UCSD-AML1 (cell line): ENCODE measurements at regions not wholly inside any gene's neighbourhood (a gene's known extent, or its start where the extent isn't known, plus 50 kb on each side); places are given as distances from the start of the nearest gene placed in this dataset.

Experiments used
- DNase-seq: peaks from one replicate; lab custom pipeline; 2025; ENCODE audit not compliant: unreplicated experiment; lab: John Stamatoyannopoulos, UW

DNA sequence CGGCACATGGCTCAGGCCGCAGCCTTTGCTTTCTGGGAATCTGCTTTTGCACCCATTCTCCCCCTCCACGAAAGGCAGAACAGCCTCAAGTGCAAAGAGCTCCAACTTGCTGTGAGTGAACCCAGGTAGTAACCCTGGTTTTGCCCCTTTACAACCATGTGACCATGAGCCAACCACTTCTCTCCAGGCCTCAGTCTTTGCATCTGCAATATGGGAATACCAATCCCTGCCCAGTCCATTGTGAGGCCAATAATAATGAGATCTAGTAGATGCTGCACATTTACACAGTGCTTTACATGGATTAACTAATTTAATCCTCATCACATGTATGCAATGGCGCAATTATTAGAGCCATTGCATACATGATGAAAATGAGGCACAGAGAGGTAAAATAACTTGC is 108.9 kb upstream of the MYL2 start:
- no peak for DNase-seq

DNA sequence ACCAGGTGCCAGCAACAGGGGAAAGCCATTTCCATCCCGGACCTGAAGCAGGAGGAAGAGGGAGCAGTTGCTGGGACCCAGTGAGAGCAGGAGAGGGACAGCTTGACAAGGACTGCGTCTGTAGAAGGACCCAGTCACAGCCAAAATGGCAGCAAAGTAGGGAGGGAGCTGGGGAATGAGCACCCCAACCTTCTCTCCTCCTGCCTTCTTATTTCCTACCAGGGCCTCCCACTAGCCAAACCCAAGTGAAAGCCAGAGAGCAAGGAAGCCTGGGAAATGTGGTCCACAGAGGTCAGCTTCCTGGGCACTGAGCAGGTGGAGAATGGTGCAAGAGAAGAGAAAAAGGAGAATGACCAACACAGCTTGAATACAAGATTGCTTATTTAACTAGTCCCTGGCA is 108.5 kb upstream of the MYL2 start:
- DNase-seq: no peak

DNA sequence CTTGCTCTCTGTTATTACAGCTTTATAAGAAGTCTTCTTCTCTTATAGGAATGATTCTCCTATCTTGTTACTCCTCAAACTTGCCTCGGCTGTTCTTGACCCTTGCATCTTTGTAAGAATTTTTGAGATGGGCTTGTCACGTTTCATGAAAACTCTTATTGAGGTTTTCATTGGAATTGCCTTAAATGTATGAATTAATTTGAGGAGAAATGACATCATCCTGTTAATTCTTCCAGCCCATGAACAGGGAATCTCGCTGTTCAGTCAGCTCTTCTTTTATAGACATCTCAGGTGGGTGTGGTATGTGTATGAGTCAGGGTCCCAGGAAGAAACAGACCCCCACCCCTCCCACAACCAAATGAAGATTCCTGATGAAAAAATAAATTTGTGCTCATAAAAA is 107.1 kb upstream of the MYL2 start:
- no peak for DNase-seq

DNA sequence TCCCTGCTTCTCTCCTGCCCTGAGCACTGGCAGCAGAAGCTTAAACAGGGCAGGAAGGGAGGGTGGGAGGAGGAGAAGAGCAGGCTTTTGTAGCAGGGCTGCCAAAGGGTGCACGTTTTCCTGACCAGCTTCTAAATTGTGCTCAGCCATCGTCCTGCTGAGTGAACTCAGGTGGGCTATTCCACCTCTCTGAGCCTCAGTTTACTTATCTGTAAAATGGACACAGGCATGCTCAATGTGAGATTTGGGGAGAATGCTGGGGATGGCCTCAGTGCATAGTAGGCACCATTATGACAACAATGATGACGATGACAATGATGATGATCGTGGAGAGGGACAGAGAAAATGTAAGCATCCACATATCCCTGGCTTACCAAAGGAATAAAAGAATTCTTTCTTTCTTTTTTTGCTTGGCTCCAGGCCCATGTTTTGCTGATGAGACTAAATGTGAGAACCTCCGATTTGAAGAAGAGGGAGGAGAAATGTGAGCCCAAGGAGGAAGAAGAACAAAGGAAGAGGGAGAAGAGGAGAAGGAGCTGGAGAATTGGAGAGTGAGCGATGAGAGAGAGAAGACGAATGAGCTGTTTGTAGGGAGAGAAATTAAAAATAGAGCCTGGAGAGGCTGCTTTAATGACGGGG is 105.5 kb upstream of the MYL2 start:
- no peak for DNase-seq

DNA sequence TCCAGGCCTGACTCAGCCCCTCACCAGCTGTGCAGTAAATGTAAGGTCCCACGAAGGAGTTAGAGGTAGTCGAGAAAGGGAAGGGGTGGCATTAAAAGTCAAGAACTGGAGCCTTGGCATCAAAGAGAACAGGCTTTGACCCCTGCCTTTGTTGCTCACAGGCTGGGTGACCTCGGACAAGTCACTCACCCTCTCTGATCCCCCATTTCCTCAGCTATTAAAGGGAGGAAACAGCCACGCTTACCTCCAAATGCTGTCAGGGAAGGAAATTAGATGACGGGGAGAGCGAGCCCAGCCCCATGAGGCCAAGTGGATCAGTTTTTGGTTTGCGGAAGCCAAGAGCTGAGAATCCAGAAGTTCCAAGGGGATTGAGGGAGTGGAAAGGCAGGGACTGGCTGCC is 104.9 kb upstream of the MYL2 start:
- DNase-seq: no peak

DNA sequence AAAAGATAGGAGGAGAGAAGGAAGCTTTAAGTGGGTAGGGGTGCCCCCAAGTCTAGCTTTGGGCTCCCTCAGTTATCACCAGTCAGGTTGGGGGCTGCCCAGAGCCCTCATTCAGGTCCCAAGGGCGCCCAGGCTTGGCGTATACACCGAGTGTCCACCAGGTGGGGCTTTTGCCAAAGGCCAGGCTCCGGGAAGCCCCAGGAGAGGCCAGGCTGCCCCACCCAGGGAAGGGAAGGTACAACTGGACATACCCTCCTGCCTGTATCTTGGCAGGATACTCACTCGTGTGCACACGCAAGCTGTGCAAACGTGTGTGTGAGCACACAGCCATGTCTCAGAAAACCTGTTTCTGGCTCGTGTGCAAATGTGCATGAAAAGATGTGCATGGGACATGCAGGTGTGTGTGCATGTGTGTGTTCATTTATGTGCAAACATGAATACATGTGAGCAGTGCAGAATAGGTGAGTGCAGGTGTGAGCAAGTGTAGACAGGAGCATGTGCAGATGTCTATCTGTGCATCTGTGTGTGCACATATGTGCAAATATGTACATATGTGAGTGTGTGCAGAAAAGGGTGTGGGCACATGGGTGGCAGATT is 103.9 kb upstream of the MYL2 start:
- DNase-seq: peak; percentile 60

DNA sequence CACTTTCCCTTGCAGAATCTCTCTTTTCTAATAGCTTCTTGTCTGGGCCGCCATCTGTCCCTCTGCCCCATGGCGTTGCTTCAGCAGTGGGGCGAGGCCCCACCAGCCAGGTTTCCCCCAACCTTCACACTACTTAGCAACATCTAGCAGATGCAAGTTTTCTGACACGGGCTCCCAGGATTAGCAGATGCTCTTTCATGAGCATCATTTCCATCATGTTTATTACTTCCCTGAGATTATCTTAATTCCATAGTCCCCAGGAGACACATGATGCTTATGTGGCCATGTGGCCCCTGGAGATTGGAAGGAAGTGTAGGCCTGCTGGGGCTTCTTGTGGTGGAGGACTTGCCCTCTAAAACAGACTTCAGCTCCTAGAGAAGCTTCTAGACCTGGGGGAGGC is 102.0 kb upstream of the MYL2 start:
- DNase-seq: no peak

DNA sequence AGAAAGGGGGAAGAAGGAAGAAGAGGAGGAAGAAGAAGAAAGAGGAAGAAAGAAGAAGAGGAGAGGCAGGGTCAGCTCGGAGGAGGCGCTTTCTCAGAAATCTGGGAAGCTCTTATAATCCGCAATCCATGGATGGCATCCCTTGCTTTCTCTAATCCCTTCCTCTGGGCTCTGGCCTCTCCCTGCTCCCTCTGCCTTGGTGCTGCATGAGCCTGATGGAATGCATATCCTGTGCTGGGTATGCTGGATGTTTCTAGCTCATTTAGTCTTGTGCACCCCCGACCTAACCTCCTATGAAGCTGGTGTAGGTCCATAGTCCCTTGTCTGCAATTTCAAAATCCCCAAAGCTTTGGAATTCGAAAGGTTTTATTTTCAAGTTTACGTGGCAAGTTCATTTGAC is 94.2 kb upstream of the MYL2 start:
- no peak for DNase-seq

DNA sequence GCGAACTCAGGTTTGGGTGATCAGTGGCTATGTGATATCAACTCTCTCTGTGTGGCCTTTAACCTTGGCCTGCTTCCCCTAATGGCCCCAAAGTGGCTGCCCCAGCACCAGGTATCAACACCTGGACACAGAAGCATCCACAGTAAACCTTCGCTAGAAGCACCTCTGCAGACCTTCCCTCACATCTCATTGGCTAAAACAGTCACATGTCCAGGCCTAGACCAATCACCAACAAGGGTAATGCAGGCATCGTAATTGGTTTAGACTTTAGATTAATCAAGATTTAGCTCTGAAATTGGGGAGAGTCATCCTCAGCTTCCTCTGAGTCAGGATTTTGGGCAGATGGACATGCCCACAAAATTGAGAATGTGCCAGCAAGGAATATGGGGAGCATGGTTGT is 92.5 kb upstream of the MYL2 start:
- no peak for DNase-seq

DNA sequence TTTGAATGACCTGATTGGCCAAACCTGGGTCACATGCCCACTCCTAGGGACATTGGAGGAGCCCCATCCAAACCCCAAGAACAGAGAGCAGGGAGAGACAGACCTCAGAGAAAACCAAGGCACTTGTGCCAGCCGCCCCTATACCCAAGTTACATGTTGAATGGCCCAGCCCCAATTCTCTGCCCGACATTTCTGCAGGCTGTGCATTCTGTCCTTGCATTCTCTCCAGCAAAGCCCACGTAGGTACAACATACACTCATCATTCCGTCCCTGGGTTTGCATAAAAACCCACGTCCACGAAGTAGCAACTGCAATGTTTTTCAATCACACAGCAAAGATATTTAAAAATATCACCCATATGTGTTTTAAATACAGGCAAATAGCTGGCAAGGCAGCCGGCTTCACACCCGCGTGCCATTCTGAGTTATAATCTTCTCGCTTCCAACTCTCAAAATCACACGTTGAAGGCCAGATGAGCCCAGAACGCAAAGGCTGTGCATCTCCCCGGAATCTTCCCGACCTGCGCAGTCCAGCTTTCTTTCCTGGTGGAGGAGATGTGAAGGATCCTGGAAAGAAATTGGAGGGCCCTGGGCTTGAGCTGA is 91.7 kb upstream of the MYL2 start:
- DNase-seq: no peak

DNA sequence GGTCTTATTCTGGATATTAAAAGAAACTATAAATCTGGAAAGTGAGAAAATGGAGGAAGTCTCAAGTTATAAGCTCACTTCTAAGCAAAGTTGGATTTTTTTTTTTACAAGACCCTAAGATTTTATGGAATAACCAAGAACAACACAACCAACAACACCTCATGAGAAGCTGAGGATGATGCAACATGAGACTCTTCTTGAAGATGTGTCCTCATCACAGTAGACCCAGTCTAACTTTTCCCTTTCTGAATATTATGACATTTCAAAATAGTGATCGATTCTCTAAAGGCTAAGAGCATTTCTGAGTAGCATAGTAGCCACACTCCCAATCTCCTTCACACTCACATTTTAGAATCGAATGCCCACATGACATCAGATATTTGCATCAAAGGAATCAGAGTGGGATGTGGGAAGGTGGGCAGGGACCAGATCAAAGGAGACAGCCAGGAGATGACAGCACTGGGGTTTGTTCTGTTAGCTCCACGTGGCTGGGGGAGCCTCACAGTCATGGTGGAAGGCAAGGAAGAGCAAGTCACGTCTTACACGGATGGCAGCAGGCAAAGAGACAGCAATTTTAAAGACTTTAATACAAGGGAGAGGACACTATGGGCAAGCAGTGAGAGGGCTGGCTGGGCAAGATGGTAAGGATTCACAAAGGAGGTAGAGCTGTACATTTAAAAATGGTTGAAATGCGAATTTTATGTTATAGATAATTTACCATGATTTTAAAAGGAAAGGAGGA is 90.7 kb upstream of the MYL2 start:
- no peak for DNase-seq

DNA sequence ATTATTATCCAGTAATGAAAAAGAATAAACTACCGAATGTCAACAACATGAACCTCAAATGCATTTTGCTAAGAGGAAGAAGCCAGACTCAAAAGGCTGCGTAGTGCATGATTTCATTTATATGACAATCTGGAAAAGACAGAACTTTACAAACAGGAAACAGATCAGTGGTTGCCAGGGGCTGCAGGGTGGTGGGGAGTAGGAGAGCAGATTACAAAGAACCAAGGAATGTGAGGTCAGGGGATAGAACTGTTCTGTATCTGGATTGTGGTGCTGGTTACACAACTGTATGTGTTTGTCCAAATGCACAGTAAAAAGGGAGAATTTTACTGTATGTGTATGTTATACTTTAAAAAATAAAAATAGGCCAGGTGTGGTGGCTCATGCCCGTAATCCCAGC is 89.7 kb upstream of the MYL2 start:
- DNase-seq: no peak

DNA sequence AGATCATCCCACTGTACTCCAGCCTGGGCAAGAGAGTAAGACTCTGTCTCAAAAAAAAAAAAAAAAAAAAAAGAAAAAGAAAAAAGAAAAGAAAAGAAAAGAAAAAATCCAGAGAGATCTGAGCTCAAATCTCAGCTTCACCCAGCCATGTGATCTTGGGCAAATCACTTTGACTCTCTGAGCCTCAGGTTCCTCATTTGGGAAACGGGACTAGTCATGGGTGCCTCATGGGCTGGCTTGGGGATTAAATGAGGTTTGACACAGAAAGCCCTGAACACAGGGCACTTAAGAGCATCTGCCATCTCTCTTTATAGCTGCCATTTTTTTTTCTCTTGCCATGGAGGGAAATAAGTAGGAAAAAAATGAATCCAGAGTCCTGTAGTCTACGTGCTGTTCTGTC is 86.2 kb upstream of the MYL2 start:
- no peak for DNase-seq

DNA sequence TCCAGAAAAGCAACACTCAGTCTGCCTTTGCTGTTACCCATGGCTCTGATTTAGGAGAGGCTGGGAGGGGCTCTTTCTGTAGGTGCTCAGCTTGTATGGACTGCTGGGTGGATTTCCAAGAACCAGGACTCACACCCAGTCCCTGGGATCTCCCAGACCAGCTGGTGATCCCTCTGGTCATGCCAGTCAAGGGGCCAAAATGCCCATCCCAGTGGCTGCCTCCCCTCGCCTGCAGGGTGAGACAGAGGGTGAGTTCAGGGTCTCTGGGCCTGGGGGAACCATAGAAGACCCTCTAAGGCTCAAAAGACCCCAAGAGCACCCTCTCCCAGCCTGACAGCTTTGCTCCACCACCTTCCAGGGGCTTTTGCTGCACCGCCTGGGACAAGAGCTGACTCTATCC is 78.6 kb upstream of the MYL2 start:
- DNase-seq: no peak

DNA sequence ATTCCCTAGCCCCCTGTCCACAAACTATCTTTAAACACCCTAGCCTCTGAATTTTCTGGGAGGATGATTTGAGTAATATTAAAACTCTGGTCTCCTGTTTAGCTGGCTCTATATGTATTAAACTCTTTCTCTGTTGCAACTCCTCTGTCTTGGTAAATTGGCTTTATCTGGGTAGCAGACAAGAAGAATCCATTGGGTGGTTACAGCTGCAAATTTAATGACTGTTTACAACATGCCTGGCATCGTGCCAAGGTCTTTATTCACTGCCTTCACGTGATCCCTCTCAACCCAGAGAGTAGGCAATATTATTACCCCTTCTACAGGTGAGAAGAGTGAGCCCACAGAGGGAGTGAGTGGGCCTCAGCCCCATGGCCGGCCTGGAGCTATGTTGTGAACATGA is 77.8 kb upstream of the MYL2 start:
- no peak for DNase-seq

DNA sequence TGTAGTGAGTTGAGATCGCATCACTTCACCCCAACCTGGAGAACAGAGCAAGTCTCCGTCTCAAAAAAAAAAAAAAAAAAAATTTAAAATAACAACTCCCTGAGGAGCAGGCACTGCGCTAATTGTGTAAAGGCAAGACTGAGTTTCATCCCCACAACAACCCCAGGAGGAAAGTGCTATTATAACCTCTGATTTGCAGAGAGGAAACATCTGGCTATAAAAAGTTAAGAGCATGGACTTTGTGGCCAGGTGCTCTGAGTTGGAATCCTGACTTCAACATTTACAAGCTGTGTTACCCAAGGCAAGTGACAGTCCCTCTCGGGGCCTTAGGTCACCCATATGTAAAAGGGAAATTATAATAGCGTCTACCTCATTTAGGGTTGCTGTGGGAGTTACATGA is 76.0 kb upstream of the MYL2 start:
- DNase-seq: no peak

DNA sequence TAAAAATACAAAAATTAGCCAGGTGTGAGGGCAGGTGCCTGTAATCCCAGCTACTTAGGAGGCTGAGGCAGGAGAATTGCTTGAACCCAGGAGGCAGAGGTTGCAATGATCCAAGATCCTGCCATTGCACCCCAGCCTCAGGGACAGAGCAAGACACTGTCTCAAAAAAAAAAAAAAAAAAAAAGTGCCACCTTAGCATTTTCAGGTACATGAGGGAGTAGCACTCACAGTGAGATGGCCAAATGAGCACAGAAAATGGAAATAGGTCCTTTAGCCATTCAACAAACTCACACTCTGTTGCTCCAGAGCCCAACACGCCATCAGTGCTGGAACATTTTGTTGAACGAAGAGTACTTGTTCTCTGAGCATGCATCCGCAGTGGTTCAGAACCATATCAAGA is 75.2 kb upstream of the MYL2 start:
- DNase-seq: no peak

DNA sequence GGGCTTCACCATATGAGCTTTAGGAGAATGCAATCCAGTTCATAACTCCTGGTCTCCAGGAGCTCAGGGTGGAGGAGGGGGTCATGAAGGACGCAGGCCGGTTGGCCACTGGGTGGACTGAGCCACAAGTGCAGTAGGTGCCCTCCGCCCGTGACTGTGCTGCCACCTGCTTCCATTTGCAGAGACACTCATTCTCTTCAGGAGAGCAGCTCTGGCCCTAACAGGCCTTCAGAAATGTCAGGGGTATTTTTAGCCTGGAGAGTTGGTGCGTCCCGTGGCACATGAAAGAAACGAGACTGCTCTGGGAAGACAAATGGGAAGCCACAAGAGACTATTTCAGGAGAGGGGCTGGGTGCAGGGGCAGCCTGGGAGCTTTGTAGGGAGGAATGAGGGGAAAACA is 74.6 kb upstream of the MYL2 start:
- DNase-seq: no peak

DNA sequence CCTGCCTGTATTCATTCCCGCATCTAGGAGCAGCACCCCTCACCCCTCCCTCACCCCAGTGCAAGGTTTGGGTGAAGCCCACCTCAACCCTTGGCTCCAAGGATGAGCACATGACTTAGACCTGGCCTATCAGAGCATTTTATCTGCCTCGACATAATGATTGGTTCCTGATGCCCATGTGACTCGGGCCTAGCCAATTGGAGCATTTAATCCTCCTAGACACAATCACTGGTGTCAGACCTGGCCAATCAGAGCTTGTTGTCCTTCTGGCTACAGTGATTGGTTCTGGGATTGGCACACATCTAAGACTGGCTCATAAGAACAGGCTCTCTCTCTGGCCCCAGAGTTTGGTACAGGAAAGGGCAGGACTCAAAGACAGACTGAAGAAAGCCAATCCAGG is 73.1 kb upstream of the MYL2 start:
- no peak for DNase-seq

DNA sequence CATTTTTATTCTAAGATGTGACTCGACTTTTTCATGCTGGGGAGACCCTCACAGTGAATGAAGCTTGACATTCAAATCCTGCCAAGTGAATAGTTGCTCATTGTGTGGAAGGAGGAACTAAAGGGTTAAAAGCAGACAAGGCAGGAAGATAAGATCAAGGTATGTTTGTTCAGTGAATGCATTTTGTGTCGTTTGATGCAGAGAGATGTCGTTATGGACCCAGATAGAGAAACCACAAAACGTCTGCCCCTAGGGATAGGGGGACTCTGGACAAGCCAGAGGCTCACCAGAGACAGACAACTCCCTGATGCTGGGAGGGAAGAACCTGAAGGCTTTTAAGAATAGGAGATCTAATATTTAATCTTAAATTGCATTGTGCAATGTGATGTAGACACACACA is 72.5 kb upstream of the MYL2 start:
- no peak for DNase-seq

DNA sequence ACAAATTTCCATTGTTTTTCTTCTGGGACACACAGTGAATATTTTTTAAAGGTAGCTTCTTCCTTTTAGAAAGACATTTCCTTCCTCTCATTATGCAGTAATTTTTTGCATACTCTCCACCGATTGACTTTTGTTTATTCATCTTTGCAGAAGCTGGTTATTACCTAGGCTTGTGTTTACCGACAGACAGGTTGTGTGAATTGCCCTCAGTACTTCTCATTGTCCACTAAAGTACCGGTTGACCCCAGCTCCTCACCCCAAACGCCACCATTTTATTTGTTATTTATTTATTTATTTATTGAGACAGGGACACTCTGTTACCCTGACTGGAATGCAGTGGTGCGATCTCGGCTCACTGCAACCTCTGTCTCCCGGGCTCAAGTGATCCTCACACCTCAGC is 63.4 kb upstream of the MYL2 start:
- DNase-seq: no peak

DNA sequence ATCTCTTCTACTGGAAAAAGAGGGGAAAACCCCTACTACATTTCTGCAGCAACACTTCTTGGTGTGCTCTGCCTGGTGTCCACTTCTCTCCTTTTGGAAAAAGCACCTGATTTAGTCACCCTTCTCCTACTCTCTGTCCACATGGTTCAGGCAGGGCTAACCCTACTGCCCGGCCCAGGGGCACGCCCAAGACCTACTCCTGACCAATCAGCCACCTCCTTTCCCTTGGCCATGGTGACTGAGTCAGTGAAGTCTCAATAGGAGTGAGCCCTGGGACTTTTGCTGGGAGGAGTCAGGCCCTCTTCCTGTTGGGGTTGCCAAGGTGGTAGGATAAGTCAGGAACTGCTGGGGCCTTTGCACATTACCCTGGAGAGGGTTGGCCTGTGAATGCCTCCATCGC is 52.5 kb upstream of the MYL2 start:
- DNase-seq: no peak
